Mucosa of gallbladder (tissue), 1 donor: ENCODE measurements at regions not wholly inside any gene's neighbourhood (a gene's known extent, or its start where the extent isn't known, plus 50 kb on each side); places are given as distances from the start of the nearest gene placed in this dataset.
"Not testable (repeated sequence)": the region's sequence is repeated elsewhere in the genome, so short reads cannot be mapped to it uniquely, and the experiment has no call there.

ENCODE experiments used
- DNase-seq: peaks from one replicate; pipeline ENCODE4 v3.0.0-alpha.2; 2020; ENCODE audit warnings: low spot score
- donor health status: DM: no; HTN: no; CAD: no.

DNA sequence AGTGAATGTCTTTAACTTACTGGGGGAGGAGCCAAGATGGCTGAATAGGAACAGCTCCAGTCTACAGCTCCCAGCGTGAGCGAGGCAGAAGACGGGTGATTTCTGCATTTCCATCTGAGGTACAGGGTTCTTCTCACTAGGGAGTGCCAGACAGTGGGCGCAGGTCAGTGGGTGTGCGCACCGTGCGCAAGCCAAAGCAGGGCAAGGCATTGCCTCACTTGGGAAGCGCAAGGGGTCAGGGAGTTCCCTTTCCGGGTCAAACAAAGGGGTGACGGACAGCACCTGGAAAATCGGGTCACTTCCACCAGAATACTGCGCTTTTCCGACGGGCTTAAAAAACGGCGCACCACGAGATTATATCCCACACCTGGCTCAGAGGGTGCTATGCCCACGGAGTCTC lies 187.3 kb downstream of the CHIC2 start:
- not testable (repeated sequence) for DNase-seq

DNA sequence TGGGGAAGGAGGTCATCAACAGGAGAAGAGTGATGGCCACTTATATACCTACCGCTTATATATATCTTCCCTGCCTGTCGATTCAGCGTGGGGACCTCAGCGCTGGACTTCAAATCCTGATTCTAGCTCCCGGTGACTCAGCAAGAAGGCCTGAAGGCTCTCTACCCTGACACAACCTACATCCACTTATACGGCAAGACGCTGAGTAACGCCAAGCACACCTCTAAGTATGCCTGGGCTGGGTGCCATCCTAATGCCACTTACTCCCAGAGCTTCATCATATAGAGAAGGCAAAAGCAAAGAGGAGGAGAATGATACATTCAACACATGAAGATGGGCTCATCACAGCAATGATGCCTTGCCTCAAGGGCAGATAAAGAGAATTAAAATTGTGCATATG lies 198.3 kb downstream of the CHIC2 start:
- no peak for DNase-seq

DNA sequence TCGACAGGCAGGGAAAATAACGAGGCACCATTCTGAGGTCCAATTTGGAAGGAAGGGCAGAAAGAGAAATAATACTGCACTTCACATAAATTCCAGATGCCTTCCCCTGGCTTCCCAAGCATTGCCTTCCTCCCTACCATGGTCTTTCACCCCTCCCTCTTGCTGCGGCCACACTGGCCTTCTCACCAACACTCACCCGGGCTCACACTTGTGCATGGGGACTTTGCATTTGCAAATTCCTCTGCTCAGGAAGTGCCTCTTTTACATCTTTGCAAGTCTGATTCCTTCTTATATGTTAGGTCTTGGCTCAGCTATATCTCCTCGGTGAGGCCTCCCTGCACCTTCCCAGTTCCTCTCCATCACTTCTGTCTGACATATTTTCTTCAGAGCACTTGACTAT lies 199.4 kb downstream of the CHIC2 start:
- DNase-seq: no peak

DNA sequence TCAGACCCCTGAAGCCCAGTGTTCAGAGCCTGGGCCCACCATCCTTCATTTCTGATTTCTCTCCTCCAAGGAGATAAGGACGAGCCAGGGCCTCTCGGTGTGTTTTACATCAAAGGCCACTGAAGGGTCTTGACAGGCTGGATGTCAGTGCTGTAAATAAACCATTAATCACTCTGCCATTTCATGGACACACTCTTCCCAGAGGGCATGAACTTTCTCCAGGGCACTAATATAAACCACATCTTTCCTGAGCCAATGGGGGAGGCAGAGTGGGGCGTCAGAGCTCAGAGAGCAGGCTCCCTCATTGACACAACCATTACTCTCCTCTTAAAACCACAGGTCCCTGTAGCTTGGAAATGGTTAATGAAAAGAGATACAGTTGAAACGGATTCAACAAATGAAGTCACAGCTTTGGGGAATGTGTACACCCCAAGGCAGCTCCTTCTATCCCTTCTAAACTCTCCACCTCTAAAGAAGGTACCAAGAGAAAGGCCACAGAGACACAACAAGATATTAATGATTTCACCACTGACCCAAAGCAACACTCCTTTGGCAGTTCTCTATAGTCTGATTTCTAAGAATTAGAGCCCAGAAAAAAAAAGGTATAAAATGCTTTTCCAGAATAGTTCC lies 200.6 kb downstream of the CHIC2 start:
- DNase-seq: no peak

DNA sequence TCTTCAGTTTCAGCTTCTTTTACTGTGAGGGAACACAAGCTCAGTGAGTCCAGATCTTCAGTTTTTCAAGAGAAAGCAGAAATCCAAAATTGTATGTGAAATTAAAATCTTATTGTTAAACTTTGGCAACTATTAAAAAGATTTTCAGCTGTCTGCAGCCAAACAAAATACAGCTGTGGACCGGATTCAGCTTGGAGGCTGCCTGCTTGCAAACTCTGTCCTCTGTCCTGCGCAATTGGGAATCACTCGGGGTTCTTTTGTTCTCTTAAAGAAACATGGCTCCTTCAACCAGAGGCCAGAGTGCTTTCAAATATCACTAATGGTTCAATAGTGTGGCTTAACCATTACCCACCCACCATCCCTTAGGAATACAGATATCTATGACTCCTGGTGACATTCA lies 201.2 kb downstream of the CHIC2 start:
- peak; percentile 27 for DNase-seq

DNA sequence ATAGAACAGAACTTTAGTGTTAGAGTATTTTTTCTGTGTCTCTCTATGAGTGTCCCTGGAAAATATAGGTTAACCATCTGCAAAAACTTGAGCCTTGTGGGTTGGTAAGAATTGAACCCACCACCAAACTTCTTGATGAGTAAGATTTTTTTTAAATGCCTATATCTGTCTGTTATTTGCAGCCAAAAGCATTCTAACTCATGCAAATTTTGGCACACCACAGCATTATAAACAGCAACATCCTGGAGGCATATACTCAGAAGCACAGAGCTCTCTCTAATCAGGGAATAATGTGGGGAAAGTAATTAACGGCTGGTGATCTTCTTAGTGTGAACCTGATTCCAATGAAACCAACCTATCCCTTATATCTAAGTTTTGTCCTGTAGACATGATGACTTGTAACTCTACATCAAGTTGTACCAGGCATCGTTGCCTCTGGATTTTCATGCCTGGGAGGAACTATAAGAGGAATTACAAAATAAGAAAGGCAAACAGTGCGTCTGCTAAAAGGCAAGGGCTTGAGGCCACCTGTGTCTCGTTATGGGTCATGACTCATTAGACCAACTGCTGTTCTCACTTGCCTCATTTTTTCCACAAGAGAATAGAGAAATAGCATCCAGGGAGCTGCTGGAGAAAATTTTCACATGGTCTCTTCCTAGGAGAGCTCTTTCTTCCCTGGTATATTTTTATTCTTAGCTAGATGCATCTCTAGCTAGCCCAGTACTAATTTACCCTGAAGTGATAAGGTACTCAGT lies 202.4 kb downstream of the CHIC2 start:
- DNase-seq: no peak

DNA sequence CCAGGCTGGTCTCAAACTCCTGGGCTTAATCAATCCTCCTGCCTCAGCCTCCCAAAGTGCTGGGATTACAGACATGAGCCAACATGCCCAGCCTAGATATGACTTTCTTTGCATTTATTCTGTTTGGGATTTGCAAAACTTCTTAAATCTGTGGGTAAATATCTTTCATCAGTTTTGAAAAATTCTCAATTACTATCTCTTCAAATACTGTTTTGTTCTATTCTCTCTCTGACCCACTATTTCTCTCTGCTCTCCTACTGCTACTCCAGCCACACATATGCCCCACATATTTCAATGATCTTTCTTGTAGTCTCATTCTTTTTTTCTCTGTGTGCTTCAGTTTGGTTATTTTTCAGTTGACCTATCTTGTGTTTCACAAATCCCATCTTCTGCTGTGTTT lies 205.1 kb downstream of the CHIC2 start:
- no peak for DNase-seq

DNA sequence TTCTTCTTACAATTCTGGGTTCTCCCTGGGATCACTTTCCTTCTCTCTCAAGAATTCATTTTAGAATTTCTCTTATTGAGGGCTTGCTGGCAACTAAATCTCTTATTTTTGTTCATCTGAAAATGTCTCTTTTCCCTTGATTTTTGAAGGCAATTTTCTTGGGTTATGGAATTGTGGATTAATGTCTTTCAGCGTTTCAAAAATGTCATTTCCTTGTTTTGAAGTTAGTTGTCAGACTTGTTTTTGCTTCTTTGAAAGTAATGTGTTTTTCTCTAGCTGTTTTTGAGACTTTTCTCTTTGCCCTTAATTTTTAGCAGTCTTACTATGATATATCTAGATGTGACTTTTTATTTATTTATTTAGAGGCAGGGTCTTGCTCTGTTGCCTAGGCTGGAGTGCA lies 205.7 kb downstream of the CHIC2 start:
- no peak for DNase-seq

DNA sequence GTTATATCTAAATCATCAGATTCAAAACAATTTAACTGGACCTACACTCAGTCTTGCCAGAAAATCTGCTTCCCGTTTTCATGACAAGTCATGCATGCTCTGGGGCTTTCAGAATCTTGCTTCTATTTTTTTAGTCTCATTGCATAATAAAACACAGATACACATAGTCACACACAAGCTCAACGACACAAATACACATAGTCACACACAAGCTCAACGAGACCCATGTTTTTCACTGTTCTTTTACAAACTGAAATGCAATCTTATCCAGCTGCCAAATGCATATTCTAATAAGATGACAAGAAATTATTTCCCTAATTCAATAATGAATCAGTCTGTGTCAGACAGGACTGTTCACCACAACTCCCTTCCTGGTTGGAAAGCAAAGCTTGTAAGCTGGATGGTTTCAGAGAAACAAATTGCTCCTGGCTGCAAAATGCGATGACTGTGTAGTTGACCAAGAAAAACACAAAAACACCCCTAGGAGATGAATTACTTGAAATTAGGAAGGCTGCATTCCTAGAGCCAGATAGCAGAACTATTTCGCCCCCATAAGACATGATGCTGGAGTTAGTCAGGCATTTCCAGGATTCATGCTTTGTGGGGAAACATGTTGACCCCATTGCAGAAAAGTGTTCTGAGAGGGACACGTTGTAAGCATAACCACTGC lies 208.7 kb downstream of the CHIC2 start:
- DNase-seq: no peak

DNA sequence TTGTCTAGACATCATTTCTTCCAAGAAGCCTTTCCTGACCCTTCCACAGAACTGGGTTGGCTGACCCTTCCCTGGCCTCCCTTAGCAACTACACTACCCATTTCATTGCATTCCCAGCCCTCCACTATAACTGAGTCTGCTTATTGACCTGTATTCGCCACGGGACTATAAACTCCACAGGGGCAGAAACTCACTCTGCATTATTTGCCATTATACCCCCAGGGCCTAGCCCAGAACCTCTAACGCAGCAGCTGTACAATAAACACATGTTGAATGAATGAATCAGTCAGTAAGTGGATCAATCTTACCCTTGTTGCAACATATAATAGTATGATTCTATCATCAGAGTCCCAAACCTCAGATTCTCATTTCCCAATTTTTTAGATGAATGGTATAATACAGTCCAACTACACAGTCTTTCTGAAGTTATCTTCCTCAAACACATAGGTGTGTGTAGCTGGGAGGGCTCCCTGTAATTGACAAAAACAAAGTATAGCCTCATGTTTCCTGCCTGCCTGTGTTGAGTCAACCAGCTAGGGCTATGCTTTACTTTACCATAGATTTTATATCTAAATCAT lies 209.3 kb downstream of the CHIC2 start:
- no peak for DNase-seq

DNA sequence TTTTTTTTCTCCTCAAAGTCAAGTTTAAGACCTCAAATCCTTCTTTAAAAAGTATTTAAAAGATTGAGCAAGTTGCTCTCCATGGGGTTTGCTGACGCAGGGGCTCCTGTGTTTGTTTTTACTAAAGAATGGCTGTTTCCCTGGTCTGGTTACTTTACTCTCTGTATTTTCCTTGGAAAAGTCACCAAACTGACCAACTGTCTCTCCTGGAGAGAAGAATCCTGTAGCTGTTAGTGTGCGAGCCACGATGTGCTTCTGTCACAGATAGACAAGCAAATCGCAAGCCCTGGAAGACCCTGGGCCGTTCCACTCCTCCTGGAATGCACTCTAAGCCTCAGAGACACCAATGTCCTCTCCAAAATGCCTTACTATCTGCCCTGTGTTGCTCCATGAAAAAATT lies 212.1 kb downstream of the CHIC2 start:
- no peak for DNase-seq

DNA sequence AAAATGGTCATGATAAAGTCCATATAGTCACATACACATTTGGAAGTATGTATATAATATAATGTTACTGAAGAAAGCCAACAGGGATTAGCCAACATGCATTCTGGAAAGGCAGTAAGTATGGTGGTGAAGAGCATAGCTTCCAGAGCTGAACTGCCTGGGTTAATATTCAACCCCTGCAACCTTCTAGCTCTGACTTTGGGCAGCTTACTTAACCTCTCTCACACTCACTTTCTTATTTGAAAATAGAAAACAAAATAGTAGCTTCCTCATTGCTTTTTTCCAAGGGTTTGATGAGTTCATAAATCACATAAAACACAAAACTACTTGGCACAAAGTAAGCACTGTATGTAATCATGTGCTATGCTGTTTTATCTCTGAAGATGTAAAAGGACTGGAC lies 216.4 kb downstream of the CHIC2 start:
- DNase-seq: no peak

DNA sequence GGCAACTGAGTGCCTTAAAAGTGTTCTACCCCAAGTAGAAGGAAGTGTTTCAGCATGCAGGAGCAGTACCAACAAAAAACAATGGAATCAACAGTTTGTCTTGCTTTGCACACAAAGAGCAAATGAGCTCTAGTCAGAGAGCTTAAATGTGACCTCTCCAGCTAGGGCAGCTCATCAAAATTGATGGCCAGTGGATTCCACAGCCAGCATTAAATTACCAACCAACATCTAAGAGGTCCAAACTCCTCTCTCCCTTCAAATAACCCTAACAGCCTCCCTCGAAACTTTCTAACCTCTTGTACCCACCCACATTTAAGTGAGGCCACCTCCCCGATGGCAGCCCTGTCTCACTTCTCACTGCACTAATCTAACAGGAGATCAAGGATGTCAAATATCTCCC lies 219.9 kb downstream of the CHIC2 start:
- no peak for DNase-seq

DNA sequence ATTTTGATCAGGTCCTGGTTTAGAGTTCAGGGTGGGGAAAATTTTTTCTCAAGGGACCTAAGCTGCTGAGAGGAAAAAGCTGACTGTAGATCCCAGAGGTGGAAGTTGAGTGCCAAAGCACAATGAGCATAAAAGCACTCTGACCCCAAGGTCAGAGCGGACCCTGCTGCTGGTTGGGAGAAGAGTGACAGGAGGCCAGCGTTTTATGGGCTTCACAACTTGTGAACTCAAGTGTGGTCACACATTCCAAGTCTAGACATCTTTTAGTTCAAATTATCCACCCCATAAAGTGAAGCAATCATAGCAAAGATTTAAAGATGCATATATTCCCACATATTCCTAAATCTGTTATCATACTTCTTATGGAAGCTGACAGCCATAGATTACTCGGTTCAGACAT lies 220.3 kb downstream of the CHIC2 start:
- no peak for DNase-seq

DNA sequence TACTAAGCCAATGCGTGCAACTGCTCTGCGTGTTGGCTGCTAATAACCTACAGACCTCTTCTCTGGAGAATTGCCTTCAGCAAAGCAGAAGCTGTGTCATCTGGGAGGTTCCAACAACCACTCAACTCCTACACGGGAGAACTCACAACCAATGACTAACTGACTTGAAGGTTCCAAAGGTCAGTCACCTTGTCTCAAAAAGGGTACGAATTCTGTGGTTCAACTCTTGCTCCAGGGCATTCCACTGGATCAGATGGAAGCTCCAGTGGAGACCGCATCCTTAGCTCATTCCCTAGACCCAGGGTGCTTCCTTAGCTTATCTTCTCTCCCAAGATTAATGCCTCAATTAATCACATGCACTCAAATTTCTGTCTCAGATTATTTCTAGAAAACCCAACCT lies 222.7 kb downstream of the CHIC2 start:
- no peak for DNase-seq

DNA sequence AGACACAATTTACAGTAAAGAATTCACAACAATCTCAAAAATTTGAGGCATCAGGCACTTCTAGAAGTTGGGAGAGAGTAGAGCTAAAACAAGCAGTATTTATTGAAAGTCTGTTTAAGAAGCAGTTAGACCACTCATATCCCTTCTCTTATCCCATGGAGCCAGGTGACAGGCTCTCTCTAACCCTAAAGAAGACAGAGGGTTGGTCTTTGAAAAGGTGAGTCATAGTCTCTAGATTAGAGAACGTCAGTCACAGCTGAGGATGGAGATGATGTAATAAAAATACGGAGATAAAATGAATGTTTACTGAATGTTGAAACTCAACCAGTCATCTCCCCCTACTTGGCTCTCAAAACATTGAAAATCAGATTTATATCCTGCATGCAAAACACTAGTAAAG lies 223.8 kb downstream of the CHIC2 start:
- no peak for DNase-seq

DNA sequence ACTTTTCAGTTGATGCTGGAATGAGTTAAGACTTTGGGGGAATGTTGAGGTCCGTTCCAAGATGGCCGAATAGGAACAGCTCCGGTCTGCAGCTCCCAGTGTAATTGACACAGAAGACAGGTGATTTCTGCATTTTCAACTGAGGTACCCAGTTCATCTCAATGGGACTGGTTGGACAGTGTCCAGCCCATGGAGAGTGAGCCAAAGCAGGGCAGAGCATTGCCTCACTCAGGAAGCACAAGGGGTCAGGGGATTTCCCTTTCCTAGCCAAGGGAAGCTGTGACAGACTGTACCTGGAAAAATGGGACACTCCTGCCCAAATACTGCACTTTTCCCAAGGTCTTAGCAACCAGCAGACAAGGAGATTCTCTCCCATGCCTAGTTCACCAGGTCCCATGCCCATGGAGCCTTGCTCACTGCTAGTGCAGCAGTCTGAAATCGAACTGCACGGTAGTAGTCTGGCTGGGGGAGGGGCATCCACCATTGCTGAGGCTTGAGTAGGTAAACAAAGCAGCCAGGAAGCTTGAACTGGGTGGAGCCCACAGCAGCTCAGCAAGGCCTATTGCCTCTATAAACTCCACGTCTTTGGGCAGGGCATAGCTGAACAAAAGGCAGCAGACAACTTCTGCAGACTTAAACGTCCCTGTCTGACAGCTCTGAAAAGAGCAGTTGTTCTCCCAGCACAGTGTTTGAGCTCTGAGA lies 231.0 kb downstream of the CHIC2 start:
- not testable (repeated sequence) for DNase-seq

DNA sequence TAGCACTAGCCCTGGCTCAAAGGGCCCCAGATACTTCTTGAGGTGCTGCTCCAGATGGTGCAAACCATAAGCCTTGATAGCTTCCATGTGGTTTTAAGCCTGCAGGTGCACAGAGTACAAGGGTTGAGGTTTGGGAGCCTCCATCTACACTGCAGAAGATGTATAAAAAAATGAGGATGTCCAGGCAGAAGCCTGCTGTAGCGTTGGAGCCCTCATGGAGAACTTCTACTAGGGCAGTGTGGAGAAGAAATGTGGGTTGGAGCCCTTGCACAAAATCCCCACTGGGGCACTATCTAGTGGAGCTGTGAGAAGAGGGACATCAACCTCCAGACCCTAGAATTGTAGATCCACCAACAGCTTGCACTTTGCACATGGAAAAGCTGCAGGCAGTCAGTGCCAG lies 231.9 kb downstream of the CHIC2 start:
- no peak for DNase-seq

DNA sequence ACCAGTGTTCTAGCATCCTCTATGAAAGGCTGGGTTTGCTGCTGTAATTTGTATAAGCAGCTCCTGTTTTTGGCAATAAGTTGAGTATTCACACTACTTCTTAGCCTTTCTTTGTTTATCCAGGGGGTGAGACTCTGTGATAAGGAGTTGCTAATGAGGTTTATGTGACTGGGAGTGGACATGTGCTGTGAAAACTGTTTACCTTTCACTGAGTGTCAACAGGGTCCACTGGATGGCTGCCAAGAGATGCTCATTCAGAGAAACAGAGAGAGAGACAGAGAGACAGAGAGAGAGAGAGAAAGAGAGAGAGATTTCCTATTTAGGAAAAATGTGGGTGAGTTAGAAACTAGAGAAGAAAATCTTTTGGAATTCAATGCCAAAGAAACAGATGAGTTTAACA lies 233.9 kb downstream of the CHIC2 start:
- no peak for DNase-seq

DNA sequence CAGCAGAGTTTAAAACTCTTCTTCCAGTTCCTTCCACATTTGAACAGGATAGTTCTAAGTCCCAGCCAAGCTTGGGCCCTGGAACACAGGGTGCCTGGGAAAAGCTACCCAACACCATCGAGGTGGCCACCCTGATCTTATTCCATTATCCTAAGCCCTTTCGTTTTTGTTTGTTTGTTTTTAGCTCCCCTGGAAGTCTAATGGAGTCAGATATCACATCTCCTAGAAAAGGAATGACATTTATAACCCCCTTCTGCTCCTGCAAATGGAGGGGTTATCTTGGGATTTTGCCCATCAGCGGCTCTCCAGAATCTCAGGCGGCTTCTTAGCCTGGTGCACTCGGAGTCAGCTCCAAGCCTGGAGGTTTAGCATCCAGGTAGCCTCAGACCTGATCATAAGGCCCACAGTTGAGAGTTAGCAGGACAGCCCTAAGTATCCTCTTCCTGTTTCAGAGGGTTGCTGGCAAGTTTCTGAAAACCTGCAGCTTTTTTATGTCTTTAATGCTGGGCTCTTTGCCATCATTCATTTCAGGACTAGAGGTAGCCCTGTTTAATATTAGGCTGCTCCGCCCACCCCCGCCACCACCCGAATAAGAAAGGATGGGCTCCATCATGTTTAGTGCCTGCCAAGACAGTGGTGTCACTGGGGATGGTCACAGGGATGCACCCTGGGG lies 230.0 kb upstream of the LNX1 start:
- no peak for DNase-seq

DNA sequence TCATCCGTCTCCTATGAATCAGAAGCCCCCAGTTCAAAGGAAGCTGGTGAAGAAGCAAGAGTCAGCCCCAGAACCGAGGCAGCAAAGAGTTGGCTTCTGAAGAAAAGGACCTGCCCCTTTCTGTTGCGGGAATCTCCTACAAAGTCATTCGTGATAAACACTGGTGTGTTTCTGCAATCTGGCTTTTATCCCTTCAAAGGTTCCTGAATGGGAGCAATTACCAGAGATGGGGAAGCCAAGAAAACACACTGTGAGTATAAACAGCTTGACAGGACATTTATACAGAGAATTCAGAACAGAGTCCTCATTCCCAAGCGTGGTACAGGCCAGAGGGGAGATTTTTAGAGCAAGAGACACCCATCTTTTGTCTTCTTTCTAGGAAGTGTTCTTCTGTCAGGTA lies 226.8 kb upstream of the LNX1 start:
- peak; percentile 19 for DNase-seq

DNA sequence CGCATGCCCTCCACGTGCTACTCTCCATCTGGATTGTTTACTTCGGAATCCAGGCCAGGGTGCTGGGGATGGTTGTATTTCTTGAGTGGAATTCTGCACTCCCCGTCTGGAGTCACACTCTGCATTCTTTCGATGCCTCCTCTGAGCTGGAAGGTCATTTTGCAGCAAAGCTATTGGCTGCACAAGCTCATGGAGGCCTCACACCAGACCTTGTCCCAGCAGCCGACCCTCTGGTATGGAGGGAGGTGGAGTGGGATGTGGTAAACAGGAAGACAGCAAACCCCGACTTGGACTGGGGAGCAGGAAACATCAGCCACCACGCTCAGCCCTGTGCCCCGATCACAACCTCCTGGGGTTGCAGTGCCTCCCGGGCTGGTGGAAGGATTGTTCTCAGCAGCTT lies 225.3 kb upstream of the LNX1 start:
- DNase-seq: peak; percentile 14
